GM18861 (cell line): ENCODE measurements at regions not wholly inside any gene's neighbourhood (a gene's known extent, or its start where the extent isn't known, plus 50 kb on each side); places are given as distances from the start of the nearest gene placed in this dataset.
"Not testable (repeated sequence)": the region's sequence is repeated elsewhere in the genome, so short reads cannot be mapped to it uniquely, and the experiment has no call there.

Source experiments
- ATAC-seq: cut with Tn5 transposase; IDR thresholded peaks from one replicate; pipeline ENCODE4 v1.9.1; 2021; ENCODE audit not compliant: unreplicated experiment

GRCh38 chr4:43587758-43588157, 695.2 kb downstream of the GRXCR1 start:
- no peak for ATAC-seq

DNA sequence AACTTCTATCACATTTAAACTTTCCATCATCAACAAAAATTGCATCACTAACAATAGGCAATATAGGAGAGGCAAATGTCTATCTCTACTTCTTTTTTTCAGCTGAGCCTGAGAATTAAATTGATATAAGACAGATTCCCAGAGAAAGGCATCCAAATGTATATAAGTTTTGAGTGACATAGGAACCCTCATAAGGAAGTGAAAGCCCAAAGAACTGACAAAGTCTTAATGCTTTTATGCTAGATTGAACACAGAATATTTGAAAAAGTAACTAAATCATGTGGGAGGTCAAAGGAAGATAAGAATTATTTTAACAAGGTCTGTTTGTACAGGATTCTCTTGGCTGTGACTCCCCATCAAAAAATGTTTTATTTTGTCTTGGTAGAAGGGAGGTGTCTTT, 714.9 kb downstream of the GRXCR1 start:
- ATAC-seq = no peak

GRCh38 chr4:43607827-43608461, 715.4 kb downstream of the GRXCR1 start:
- ATAC-seq = peak; percentile 72

- no peak for ATAC-seq
Observed at GRCh38 chr4:43619219-43619618, 726.7 kb downstream of the GRXCR1 start.

DNA sequence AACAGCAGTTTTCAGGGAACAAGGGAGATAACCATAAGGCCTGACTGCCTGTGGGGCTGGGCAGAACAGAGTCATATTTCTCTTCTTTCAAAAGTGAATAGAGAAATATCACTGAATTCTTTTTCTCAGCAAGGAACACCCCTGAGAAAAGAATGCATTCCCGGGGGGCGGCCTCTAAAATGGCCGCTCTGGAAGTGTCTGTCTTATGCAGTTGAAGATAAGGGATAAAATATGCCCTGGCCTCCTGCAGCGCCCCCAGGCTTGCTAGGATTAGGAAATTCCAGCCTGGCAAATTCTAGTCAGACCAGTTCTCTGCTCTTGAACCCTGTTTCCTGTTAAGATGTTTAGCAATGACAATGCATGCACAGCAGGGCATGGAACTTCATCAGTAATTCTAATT, 745.4 kb downstream of the GRXCR1 start:
- not testable (repeated sequence) for ATAC-seq

- no peak for ATAC-seq
Observed at GRCh38 chr4:43651991-43652390, 759.5 kb downstream of the GRXCR1 start.

- not testable (repeated sequence) for ATAC-seq
Observed at GRCh38 chr4:43659547-43659946, 767.0 kb downstream of the GRXCR1 start.

DNA sequence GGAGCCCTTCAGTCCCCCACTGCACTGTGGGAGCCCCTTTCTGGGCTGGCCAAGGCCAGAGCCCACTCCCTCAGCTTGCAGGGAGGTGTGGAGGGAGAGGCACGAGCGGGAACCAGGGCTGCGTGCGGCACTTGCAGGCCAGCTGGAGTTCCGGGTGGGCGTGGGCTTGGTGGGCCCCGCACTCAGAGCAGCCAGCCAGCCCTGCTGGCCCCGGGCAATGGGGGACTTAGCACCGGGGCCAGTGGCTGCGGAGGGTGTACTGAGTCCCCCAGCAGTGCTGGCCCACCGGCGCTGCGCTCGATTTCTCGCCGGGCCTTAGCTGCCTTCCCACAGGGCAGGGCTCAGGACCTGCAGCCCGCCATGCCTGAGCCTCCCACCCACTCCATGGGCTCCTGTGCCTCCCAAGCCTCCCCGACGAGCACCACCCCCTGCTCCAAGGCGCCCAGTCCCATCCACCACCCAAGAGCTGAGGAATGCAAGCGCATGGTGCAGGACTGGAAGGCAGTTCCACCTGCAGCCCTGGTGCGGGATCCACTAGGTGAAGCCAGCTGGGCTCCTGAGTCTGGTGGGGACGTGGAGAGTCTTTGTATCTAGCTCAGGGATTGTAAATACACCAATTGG, 776.2 kb downstream of the KCTD8 start:
- ATAC-seq = not testable (repeated sequence)

- no peak for ATAC-seq
Observed at GRCh38 chr4:43680421-43680820, 768.2 kb downstream of the KCTD8 start.

DNA sequence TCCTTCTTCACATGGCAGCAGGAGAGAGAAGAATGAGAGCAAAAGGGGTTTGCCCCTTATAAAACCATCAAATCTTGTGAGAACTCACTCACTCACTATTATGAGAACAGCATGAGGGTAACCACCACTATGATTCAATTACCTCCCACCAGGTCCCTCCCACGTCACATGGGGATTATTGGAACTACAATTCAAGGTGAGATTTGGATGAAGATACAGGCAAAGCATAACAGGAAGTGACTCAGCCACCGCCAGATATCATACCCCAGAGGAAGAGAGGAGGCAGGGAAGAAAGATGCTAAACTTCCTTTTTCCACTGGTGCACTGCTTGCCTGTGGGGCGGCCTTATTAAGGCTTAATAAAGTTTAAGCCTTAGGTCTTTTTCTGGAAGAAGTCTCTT, 766.1 kb downstream of the KCTD8 start:
- ATAC-seq = no peak

DNA sequence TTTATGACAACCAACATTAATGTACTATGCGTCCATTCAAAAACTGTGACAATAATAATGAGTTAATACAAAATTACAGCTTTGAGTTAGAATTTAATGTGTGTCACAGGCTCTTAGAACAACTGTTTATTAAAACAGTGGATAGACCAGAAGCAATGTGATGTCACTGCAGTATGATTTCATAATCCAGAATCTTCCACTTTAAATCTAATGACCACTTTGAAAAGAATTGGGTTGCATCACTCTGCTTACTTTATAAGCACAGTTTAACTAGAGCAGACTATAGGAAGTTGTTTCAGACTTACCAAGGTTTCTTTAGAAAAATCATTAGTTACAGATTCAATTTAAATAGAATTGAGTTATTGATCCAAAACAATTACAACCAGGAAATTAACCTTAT, 758.5 kb downstream of the KCTD8 start:
- ATAC-seq = no peak

- ATAC-seq = no peak
Observed at GRCh38 chr4:43693876-43694275, 754.7 kb downstream of the KCTD8 start.

GRCh38 chr4:43709443-43709842, 739.2 kb downstream of the KCTD8 start:
- no peak for ATAC-seq

DNA sequence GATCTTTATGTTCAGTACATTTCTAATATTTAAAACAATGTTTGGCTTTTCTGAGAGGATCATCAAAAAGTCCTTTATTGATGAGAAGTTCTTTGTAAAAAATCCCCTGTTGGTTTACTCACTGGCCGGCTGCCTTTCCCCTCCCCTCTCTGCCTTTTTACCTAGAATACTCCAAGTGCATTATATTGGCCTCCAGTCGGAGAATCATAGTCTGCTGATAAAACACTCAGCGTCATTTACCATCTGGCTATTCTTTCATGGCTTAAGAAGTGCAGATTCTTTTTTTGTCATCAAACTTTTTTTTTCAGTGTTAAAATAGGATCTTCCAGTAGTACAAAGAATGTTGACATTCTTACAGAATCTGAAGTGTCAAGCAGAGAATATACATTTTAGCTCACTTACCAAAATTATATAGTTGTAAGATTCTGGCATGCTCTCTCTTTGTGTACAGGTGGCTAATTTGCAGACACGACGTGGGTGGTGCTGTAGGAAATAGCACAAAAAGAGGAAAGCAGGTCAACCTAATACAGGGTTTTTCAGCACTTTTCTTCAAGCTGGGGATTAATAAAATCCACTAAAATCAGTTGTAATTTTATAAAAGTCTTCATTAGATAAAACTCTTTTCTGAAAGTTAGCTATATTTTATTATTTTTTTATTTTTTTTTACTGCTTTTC, 731.8 kb downstream of the KCTD8 start:
- ATAC-seq = no peak

DNA sequence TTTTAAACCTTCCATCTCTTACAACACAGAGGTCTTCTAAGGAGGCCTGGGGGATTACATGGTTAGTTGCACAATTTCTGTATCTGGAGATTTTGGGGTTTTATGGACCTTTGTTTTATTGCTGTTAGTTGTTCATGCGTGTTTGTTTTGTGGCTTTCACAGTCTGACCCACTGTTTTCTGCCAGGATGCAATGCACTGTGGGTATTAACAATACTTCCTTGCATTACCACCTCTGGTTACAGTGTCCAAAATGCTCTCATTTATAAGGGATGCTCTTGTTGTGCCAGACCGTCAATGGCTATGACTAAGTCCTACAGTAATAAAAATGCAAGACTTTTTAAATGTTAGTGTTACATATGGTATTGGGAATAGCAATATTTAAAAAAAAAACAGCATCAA, 730.2 kb downstream of the KCTD8 start:
- ATAC-seq = no peak

- no peak for ATAC-seq
Observed at GRCh38 chr4:43732829-43733426, 715.7 kb downstream of the KCTD8 start.

GRCh38 chr4:43742083-43742482, 706.5 kb downstream of the KCTD8 start:
- no peak for ATAC-seq

DNA sequence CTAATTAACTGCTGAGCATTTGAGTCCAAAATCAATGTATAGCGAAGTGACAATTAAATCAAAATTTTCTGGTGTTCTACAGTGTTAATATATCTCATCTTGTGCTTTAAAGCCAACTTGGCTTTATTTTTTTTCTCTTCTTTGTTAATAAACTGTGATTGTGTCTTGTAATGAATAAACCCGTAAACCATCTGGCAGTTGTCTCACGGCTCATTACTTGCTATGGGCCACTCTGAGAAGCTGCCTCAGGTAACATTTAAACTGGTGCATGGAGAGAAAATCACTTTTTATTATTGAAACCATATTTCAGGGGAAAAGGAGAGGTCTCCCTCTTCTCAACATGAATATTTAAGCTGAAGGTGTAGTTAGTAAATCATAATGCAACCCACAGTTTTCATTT, 694.0 kb downstream of the KCTD8 start:
- ATAC-seq = no peak

GRCh38 chr4:43757147-43757546, 691.5 kb downstream of the KCTD8 start:
- ATAC-seq = no peak

GRCh38 chr4:43758836-43759235, 689.8 kb downstream of the KCTD8 start:
- no peak for ATAC-seq

DNA sequence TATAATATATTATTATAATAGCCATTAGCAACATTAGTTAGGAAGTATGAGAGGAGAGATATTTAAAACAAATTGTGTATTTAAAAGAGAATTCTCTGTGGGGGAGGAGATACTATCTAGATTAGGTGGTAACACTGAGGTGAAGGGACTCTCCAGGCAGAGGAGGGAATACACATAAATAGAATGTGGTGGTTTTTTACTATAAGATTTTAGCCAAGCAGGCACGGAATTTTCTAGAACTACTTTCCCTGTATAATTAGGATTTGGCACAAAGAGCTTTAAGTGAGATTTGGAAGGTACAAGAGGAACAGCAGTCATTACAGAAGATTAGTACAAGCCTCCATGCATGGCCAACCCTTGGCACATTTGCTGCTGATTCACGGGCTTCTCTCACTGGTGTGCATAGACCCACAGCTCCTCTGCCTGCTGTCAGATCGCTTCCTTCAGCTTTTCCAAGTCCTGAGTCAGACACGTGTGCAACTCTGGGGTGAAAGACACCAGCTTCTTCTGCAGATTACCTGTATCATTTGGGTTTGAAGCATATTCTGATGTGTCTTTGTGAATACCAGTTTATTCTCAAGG, 685.5 kb downstream of the KCTD8 start:
- peak; percentile 43 for ATAC-seq

- peak; percentile 35 for ATAC-seq
Observed at GRCh38 chr4:43765514-43765913, 683.1 kb downstream of the KCTD8 start.
